ENCODE measurements at regions not wholly inside any gene's neighbourhood (a gene's known extent, or its start where the extent isn't known, plus 50 kb on each side); places are given as distances from the start of the nearest gene placed in this dataset.
"Not testable (repeated sequence)": the region's sequence is repeated elsewhere in the genome, so short reads cannot be mapped to it uniquely, and the experiment has no call there.

GRCh38 chr7:32765185-32765584, 126.4 kb downstream of the KBTBD2 start:
- Histone ChIP-seq H3K36me3 (no peaks in the 10 kb centered on the region), H3K4me1 (no peaks in the 10 kb centered on the region), H3K9me3 (no peaks in the 10 kb centered on the region), H3K27ac (no peak overlapping the region), H3K27me3 (no peaks in the 10 kb centered on the region), H3K4me3 (no peak overlapping the region)
- no peak for DNase-seq
- TF ChIP-seq POLR2A (IDR thresholded peaks at IDR 0.05) (no peak), CTCF (IDR thresholded peaks at IDR 0.05) (no peak)

GRCh38 chr7:32762925-32763293, 128.7 kb downstream of the KBTBD2 start:
- Histone ChIP-seq H3K36me3 (no peaks in the 10 kb centered on the region), H3K9me3 (no peaks in the 10 kb centered on the region), H3K27me3 (no peaks in the 10 kb centered on the region), H3K4me1 (no peaks in the 10 kb centered on the region), H3K27ac (no peak overlapping the region), H3K4me3 (no peak overlapping the region)
- no peak for DNase-seq
- TF ChIP-seq POLR2A (IDR thresholded peaks at IDR 0.05) (no peak), CTCF (IDR thresholded peaks at IDR 0.05) (no peak)

- H3K4me3 ChIP-seq, H3K27ac ChIP-seq, H3K4me1 ChIP-seq, DNase-seq, H3K27me3 ChIP-seq, H3K9me3 ChIP-seq, H3K36me3 ChIP-seq: not testable (repeated sequence)
Measured at GRCh38 chr7:32762206-32762924, 129.2 kb downstream of the KBTBD2 start.

GRCh38 chr7:32761451-32762205, 129.9 kb downstream of the KBTBD2 start:
- no peaks in the 10 kb centered on the region for H3K36me3 ChIP-seq
- H3K27ac ChIP-seq, result no peak overlapping the region
- DNase-seq, result no peak
- TF ChIP-seq CTCF (IDR thresholded peaks at IDR 0.05), result no peak
- H3K4me1 ChIP-seq, result no peaks in the 10 kb centered on the region
- no peaks in the 10 kb centered on the region for H3K27me3 ChIP-seq
- no peak overlapping the region for H3K4me3 ChIP-seq
- H3K9me3 ChIP-seq, result no peaks in the 10 kb centered on the region

DNA sequence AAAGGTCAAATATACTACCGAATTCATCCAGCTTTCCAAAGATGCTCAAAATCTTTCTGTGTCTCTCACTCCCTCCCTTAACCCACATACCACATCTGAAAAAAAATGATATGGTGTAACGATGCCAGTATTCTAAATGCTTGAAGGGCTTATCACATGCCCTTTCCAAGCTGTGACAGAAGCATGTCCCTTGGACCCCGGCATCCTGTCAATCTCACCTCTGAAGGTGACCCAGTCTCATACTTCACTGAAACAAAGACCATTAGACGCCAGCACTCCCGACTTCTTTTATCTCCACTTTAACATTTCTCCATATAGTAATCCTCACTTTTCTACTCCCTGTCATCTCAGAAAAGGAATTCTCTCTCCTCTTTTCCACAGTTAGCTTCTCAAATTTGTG, 130.8 kb downstream of the KBTBD2 start:
- H3K4me1 ChIP-seq, H3K9me3 ChIP-seq, DNase-seq, H3K4me3 ChIP-seq, H3K36me3 ChIP-seq, H3K27ac ChIP-seq, H3K27me3 ChIP-seq: not testable (repeated sequence)

DNA sequence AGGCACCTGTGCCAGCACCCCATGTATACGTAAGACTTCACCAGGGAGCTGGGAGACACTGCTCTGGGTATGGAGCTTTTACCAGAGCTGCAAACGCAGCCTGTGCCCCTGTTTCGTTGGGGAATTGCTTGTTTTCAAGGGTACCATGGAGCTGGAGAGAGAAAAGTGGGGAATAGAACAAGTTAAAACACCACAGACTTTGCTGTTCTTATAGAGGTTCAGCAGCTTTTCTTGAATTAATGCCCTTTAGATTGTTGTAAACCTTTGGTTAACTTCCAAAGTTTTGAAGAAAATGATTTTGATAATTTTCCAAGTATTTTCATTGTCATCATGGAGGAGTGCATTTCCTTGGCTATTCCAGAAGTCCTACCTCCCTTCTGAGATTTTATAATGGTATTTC, 131.7 kb downstream of the KBTBD2 start:
- not testable (repeated sequence) for DNase-seq, H3K4me3 ChIP-seq

GRCh38 chr7:32753872-32754271, 137.7 kb downstream of the KBTBD2 start:
- not testable (repeated sequence) for H3K9me3 ChIP-seq, H3K27me3 ChIP-seq, DNase-seq, H3K36me3 ChIP-seq, H3K4me1 ChIP-seq, H3K27ac ChIP-seq, H3K4me3 ChIP-seq

More for the DNA sequence above, 131.7 kb downstream of the KBTBD2 start:
- not testable (repeated sequence) for H3K36me3 ChIP-seq, H3K27me3 ChIP-seq, H3K4me1 ChIP-seq, H3K9me3 ChIP-seq, H3K27ac ChIP-seq

DNA sequence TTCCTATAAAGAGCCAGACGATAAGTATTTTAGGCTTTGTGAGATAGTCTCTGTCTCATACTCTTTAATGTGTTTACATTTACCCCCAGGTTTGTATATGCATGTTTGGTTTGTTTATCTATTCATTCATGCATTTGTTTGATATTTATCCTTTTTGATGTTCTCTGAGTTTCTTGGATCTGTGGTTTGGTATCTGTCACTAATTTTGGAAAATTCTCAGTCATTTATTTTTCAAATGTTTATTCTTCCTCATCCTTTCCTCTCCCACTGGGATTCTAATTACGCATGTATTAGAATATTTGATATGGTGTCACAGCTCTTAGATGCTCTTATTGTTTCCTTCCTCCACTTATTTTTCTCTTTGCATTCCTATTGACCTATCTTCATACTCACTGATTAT, 143.2 kb downstream of the KBTBD2 start:
- DNase-seq, H3K4me3 ChIP-seq, H3K4me1 ChIP-seq, H3K9me3 ChIP-seq, H3K36me3 ChIP-seq, H3K27ac ChIP-seq, H3K27me3 ChIP-seq: not testable (repeated sequence)

DNA sequence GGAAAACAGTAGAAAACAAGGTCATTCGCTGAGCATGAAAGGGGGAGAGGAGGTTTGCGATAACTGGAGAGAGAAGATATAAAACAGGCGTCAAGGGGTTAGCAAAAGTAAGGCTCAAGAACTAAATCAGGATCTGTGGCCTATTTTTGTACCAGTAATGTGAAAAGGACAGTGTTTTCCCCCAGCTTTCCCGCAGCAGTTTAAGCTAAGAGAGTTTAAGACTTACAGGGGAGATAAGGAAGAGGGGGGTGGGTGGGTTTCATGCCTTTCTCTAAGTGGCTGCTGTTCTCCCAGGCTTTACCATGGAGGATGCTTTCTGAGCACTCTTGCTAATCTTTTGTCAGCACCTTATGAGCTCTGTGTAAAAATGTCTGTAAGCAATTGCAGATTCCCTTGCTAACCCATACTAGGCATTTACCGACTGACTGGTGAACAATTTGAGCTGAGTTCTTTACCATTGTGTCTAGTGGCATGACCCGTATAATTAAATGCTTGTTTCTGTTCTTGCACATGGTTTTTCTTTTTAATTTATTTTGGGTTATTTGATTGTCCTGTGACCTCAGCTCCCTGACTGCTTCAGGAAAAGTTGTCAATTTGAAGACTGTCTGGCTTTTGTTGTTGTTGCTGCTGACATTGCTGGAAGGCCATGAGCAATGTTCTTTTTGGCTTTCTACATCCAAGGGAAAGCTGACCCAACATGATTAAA, 144.0 kb downstream of the KBTBD2 start:
- not testable (repeated sequence) for H3K4me1 ChIP-seq, H3K36me3 ChIP-seq, DNase-seq, H3K27ac ChIP-seq, H3K9me3 ChIP-seq, H3K27me3 ChIP-seq, H3K4me3 ChIP-seq

- not testable (repeated sequence) for DNase-seq, H3K36me3 ChIP-seq, H3K4me1 ChIP-seq, H3K9me3 ChIP-seq, H3K27ac ChIP-seq, H3K27me3 ChIP-seq, H3K4me3 ChIP-seq
Measured at GRCh38 chr7:32741853-32742476, 149.6 kb downstream of the KBTBD2 start.

DNA sequence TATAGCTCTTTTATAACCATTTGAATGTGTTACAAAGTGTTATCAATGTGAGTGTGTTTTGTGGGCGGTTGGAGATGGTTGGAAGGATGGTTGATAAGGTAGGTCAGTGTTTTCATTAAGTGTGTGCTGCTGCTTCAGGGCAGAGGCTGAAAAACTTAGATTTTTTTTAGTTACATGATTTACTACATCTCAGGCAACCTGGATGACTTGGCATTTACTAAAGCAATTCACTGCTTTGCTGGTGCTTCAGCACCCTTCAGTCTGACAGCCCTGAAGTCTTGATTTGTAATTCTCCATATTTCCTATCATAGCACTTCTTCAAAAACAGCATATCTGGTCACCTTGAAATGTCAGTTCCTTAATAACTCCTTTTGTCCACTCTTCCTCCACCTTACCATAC, 151.8 kb downstream of the KBTBD2 start:
- H3K9me3 ChIP-seq, H3K27me3 ChIP-seq, H3K4me1 ChIP-seq, H3K4me3 ChIP-seq, DNase-seq, H3K27ac ChIP-seq, H3K36me3 ChIP-seq: not testable (repeated sequence)
